Neuronal stem cell (in vitro differentiated cells): ENCODE measurements at regions not wholly inside any gene's neighbourhood (a gene's known extent, or its start where the extent isn't known, plus 50 kb on each side); places are given as distances from the start of the nearest gene placed in this dataset.

Experiments
- DNase-seq: peaks from one replicate; pipeline ENCODE4 v3.0.0-alpha.2; 2013; ENCODE audit warnings: low spot score
- H2AFZ ChIP-seq: one replicate; pipeline ENCODE4 v1.6.1; 2013; ENCODE audit warnings: mild to moderate bottlenecking, low read length, inconsistent platforms
- H2AK5ac ChIP-seq: 2 replicates; pipeline ENCODE4 v1.6.1; 2013; ENCODE audit warnings: low read depth, mild to moderate bottlenecking, inconsistent platforms, low read length, moderate library complexity, mixed read lengths
- H2BK120ac ChIP-seq: 2 replicates; pipeline ENCODE4 v1.6.1; 2013; ENCODE audit warnings: low read depth, mild to moderate bottlenecking, inconsistent platforms, low read length, moderate library complexity, mixed read lengths
- H2BK12ac ChIP-seq: one replicate; pipeline ENCODE4 v1.6.1; 2013; ENCODE audit warnings: low read length, inconsistent platforms
- H2BK15ac ChIP-seq: 2 replicates; pipeline ENCODE4 v1.6.1; 2013; ENCODE audit warnings: mild to moderate bottlenecking, low read length, inconsistent platforms, mixed read lengths
- H2BK5ac ChIP-seq: one replicate; pipeline ENCODE4 v1.6.1; 2013; ENCODE audit warnings: inconsistent platforms, mild to moderate bottlenecking, low read length, moderate library complexity
- H3K14ac ChIP-seq: one replicate; pipeline ENCODE4 v1.6.1; 2013; ENCODE audit warnings: low read length, inconsistent platforms
- H3K18ac ChIP-seq: 2 replicates; pipeline ENCODE4 v1.6.1; 2013; ENCODE audit warnings: low read length, inconsistent platforms
- H3K23ac ChIP-seq: 2 replicates; pipeline ENCODE4 v1.6.1; 2013; ENCODE audit warnings: low read depth, mild to moderate bottlenecking, mixed read lengths, low read length, inconsistent platforms; ENCODE audit not compliant: poor library complexity
- H3K27ac ChIP-seq: replicated peaks from 3 replicates; pipeline ENCODE4 v1.5.1; 2013; ENCODE audit warnings: low read length, inconsistent platforms
- H3K27me3 ChIP-seq, 3 experiments: 2 replicates each; pipeline ENCODE4 v1.6.1; 2013; ENCODE audit warnings: low read length in 3 of 3, mild to moderate bottlenecking in 2 of 3, inconsistent platforms in 1 of 3, low read depth in 1 of 3, mixed read lengths in 1 of 3, moderate library complexity in 1 of 3; ENCODE audit not compliant: control insufficient read depth in 3 of 3, insufficient read depth in 3 of 3
- H3K36me3 ChIP-seq, 2 donors: replicated peaks in 1 of 2; 2 replicates each; pipeline ENCODE4 v1.6.1; 2013; ENCODE audit warnings: low read length in 2 of 2; ENCODE audit not compliant: control insufficient read depth in 2 of 2, insufficient read depth in 2 of 2
- H3K4ac ChIP-seq: 2 replicates; pipeline ENCODE4 v1.6.1; 2013; ENCODE audit warnings: inconsistent platforms, mild to moderate bottlenecking, low read length, moderate library complexity
- H3K4me1 ChIP-seq, 2 donors: 1 replicate in 1 of 2; 2 replicates in 1 of 2; pipeline ENCODE4 v1.6.1; 2013; ENCODE audit warnings: low read length in 2 of 2, low read depth in 1 of 2; ENCODE audit not compliant: control insufficient read depth in 2 of 2, insufficient read depth in 1 of 2
- H3K4me2 ChIP-seq: one replicate; pipeline ENCODE4 v1.6.1; 2013; ENCODE audit warnings: mild to moderate bottlenecking, low read length, inconsistent platforms; ENCODE audit not compliant: insufficient read depth, poor library complexity, severe bottlenecking
- H3K4me3 ChIP-seq, 2 donors: 2 replicates each; pipeline ENCODE4 v1.5.1; 2013; ENCODE audit warnings: low read length in 2 of 2, mild to moderate bottlenecking in 2 of 2, inconsistent platforms in 1 of 2, moderate library complexity in 1 of 2
- H3K79me1 ChIP-seq: one replicate; pipeline ENCODE4 v1.6.1; 2013; ENCODE audit warnings: low read depth, mild to moderate bottlenecking, inconsistent platforms, low read length, moderate library complexity
- H3K9ac ChIP-seq: one replicate; pipeline ENCODE4 v1.6.1; 2013; ENCODE audit warnings: mild to moderate bottlenecking, low read depth, low read length, inconsistent platforms; ENCODE audit not compliant: poor library complexity
- H3K9me3 ChIP-seq, 2 donors: replicated peaks in 1 of 2; 2 replicates each; pipeline versions ENCODE3 to v1.6.1; 2013; ENCODE audit warnings: low read length in 2 of 2, mild to moderate bottlenecking in 2 of 2, inconsistent platforms in 1 of 2, low read depth in 1 of 2, mixed read lengths in 1 of 2, moderate library complexity in 1 of 2; ENCODE audit not compliant: control insufficient read depth in 2 of 2, insufficient read depth in 1 of 2
- H4K8ac ChIP-seq: one replicate; pipeline ENCODE4 v1.6.1; 2013; ENCODE audit warnings: low read depth, mild to moderate bottlenecking, inconsistent platforms, low read length, moderate library complexity
- H4K91ac ChIP-seq: one replicate; pipeline ENCODE4 v1.6.1; 2013; ENCODE audit warnings: low read length, low read depth, mild to moderate bottlenecking, inconsistent platforms; ENCODE audit not compliant: poor library complexity
- WGBS, 2 donors: extraction: QIAGEN DNeasy Blood & Tissue Kit; methylation state at CpG; one replicate each; pipeline ENCODE4 v1.1.7; 2013; ENCODE audit warnings: missing lambda C conversion rate in 2 of 2, mixed read lengths in 1 of 2; ENCODE audit not compliant: insufficient read length in 2 of 2, insufficient replicate concordance in 1 of 2; ENCODE audit errors: extremely low coverage in 2 of 2; 5-methylcytosine and 5-hydroxymethylcytosine counted together

DNA sequence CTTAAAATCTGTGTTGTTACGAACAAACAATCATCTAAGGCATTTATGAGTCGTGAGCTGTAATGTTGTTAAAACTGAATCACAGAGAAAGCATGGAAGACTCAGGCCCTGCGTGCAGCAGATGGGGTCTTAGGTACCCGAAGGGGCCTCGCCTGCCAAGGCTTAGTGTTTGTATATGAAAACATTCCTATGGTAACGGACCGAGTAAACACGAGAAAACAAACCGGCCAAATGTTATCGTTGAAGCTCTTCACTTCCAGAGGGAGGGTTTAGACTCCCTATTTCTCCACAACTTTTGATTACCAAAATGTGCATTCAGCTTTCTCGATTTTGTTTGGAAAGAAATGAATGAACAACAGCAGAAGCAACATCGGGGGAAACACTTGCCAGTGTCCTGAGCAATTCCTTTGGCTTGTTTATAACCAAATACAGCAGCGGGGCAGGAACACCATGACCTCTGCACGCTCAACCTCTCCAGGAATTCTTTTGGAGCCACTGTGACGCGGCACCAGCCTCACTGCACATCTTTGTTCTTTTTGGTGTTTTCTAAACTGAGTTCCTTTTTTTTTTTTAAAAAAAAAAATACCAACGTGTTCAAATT, 121.6 kb upstream of the KLF6 start:
- Histone ChIP-seq H3K27ac (no peak overlapping the region), H3K4me2 (no peak overlapping the region), H4K91ac (no peak overlapping the region), H3K4ac (no peak overlapping the region), H3K27me3 (no peaks in the 10 kb centered on the region), H2BK5ac (no peak overlapping the region), H3K14ac (no peak overlapping the region), H3K9me3 (no peaks in the 10 kb centered on the region), H3K36me3 (no peaks in the 10 kb centered on the region), H3K79me1 (no peaks in the 10 kb centered on the region), H3K23ac (no peak overlapping the region), H3K4me1 (peaks cover 0 to 3% of the 10 kb centered on the region in 2 donors), H2AK5ac (no peak overlapping the region), H3K4me3 (no peak overlapping the region), H3K18ac (no peak overlapping the region), H2AFZ (no peak overlapping the region), H2BK15ac (no peak overlapping the region), H2BK120ac (no peak overlapping the region), H4K8ac (no peak overlapping the region), H3K9ac (no peak overlapping the region), H2BK12ac (no peak overlapping the region)
- no peak for DNase-seq
- WGBS, 2 donors, result no CpG with 5 or more reads among the region's 17 CpGs

DNA sequence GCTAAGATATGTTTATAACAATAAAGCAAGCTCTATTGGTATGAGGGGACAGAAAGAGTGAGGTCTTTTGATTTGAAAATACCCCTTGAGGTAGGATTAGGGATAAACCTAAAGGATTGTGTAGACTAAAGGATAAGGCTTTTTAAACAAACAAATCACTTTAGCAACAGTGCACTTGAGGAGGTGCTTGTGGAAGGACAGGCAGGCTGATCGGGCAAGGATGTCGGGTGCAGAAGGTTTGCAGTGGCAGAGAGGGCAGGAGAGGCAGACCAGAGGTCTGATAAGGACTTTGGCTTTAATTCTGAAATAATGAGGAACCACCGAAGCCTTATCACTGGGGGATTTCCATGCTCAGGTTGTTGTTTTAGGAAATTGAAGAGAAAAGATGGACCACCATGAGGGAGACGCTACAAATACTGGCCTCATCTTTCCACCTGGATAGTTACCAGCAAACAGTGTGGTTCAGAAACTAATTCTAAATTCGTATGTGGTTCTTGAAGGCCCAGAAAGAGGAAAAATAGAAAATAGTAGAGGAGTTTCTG, 119.5 kb upstream of the KLF6 start:
- Histone ChIP-seq H2AK5ac (no peak overlapping the region), H3K4ac (no peak overlapping the region), H3K14ac (no peak overlapping the region), H2BK15ac (no peak overlapping the region), H4K8ac (no peak overlapping the region), H2BK120ac (no peak overlapping the region), H3K27ac (no peak overlapping the region), H3K9me3 (no peaks in the 10 kb centered on the region), H3K27me3 (no peaks in the 10 kb centered on the region), H3K23ac (no peak overlapping the region), H2BK5ac (no peak overlapping the region), H3K4me1 (peaks cover 0 to 3% of the 10 kb centered on the region in 2 donors), H3K18ac (no peak overlapping the region), H3K4me2 (no peak overlapping the region), H3K36me3 (no peaks in the 10 kb centered on the region), H2AFZ (no peak overlapping the region), H3K4me3 (no peak overlapping the region), H3K79me1 (no peaks in the 10 kb centered on the region), H4K91ac (no peak overlapping the region), H3K9ac (no peak overlapping the region), H2BK12ac (no peak overlapping the region)
- no CpG with 5 or more reads among the region's 5 CpGs for WGBS, 2 donors
- no peak for DNase-seq

DNA sequence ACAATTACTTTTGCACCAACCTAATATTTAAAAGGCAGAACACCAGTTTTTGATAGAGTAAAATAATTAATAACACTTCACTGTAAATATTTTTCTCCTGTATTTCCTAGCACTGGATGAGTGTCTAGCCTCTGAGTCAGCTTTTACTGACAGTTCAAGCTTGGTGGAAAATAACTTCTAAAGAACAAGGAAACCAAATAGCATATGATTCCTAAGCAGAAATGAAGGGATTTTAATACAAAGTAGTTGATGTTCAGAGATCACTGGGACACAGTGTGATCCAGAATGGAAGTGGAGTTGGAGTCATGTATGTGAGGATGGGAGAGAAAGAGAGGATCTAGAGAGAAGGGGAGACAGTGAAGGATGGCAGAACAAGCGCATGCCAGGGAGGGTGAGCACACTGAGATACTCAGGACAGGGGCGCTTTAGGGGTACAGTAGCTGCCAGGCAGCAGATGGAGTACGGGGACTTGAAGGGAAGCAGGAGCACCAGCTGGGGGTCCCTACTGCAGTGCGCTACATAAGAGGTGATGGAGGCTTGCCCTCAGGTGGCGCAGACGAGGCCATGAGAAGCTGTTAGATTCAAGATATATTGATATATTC, 117.9 kb upstream of the KLF6 start:
- Histone ChIP-seq H3K9me3 (no peaks in the 10 kb centered on the region), H3K23ac (no peak overlapping the region), H2AFZ (no peak overlapping the region), H3K4me3 (no peak overlapping the region), H2BK12ac (no peak overlapping the region), H2BK15ac (no peak overlapping the region), H4K91ac (no peak overlapping the region), H3K27me3 (no peaks in the 10 kb centered on the region), H3K9ac (no peak overlapping the region), H3K36me3 (no peaks in the 10 kb centered on the region), H3K27ac (no peak overlapping the region), H2AK5ac (no peak overlapping the region), H3K79me1 (no peaks in the 10 kb centered on the region), H3K4me1 (peaks cover 0 to 3% of the 10 kb centered on the region in 2 donors), H3K4ac (no peak overlapping the region), H3K18ac (no peak overlapping the region), H3K14ac (no peak overlapping the region), H2BK5ac (no peak overlapping the region), H2BK120ac (no peak overlapping the region), H4K8ac (no peak overlapping the region), H3K4me2 (no peak overlapping the region)
- DNase-seq, result no peak
- WGBS, 2 donors, result no CpG with 5 or more reads among the region's 6 CpGs

DNA sequence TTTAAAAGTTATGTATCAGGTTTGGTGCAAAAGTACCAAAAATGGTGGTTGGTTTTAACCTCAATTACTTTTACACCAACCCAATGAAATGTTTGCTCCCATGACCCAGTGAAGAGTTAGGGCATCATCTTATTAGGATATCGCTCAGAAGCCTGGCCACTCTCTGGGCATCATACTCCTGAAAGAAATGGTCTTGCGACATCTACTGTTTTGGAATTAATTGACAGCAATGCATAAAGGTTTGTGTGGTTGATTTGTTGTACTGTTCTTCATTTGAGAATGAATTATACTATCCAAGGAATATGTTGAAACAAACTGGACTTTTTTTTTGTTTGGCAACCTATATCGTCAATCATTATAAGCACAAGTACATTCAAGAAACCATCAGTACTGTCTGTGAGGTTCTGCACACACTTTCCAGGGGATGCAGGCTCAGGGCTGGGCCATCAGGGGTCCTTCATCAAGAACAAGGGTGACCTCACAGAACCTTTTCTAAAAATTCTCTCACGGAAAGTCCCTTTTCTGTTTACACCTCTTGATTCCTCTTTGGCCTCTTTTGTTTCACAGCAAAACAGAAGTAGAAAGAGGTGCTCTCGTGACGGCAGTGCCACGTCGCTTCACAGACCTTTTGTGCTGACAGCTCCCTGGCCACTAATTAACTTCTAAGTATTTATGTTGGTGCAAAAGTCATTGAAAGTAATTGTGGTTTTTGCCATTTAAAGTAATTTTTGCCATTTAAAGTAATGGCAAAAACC, 117.2 kb upstream of the KLF6 start:
- no CpG with 5 or more reads among the region's 8 CpGs for WGBS, 2 donors
- Histone ChIP-seq H3K14ac (no peak overlapping the region), H3K4me2 (no peak overlapping the region), H3K4ac (no peak overlapping the region), H2BK15ac (no peak overlapping the region), H2BK12ac (no peak overlapping the region), H3K9ac (no peak overlapping the region), H3K18ac (no peak overlapping the region), H3K27me3 (no peaks in the 10 kb centered on the region), H2AK5ac (no peak overlapping the region), H2BK5ac (no peak overlapping the region), H3K23ac (no peak overlapping the region), H4K91ac (no peak overlapping the region), H2BK120ac (no peak overlapping the region), H3K36me3 (no peaks in the 10 kb centered on the region), H3K9me3 (no peaks in the 10 kb centered on the region), H3K4me1 (peaks cover 0 to 3% of the 10 kb centered on the region in 2 donors), H3K4me3 (no peak overlapping the region), H2AFZ (no peak overlapping the region), H3K27ac (no peak overlapping the region), H4K8ac (no peak overlapping the region), H3K79me1 (no peaks in the 10 kb centered on the region)
- no peak for DNase-seq
